ENCODE measurements at regions not wholly inside any gene's neighbourhood (a gene's known extent, or its start where the extent isn't known, plus 50 kb on each side); places are given as distances from the start of the nearest gene placed in this dataset.

DNA sequence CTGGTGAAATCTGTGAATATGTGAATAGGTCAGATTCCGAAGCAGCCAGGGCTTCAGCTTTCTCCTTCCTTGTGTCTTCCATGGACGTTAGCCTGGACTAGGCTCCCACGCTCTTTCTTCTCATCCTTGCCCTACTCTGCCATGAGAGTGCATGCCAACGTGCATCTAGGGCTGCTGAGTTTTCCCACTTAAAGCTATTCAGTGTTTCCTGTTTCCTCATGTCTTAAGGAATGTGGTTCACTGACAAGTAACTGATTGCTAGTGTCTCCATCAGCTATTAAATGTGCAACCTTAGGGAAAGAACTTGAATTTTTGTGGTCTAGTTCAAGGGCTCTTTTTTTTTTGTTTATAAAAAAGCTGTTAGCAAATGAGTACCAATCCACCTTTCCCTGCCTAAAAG lies 642.3 kb upstream of the LINC00305 start:
- TF ChIP-seq ZNF274 (IDR thresholded peaks at IDR 0.05; ENCODE audit: low read depth, low read length), result no peak
- no peak for TF ChIP-seq SUZ12 (IDR thresholded peaks at IDR 0.05; ENCODE audit: extremely low read depth, insufficient read depth, insufficient read length)
- TF ChIP-seq YY1 (IDR thresholded peaks at IDR 0.05; ENCODE audit: insufficient read depth, insufficient read length), result no peak
- H3K9ac ChIP-seq (ENCODE audit: insufficient read length, low read depth), result no peak overlapping the region

DNA sequence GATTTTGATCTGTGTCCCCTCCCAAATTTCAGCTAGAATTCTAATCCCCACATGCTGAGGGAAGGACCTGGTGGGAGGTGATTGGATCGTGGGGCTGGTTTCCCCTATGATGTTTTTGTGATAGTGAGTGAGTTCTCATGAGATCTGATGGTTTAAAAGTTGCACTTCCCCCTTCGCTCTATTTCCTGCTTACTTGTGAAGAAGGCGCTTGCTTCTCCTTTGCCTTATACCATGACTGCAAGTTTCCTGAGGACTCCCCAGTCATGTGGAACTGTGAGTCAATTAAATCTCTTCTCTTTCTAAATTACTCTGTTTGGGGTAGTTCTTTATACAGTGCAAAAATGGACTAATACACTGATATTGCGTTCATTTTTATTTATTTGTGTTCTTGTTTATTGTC lies 636.8 kb upstream of the LINC00305 start:
- DNase-seq (ENCODE audit: low read depth, low spot score), result no peak
- H3K27me3 ChIP-seq (ENCODE audit: insufficient read depth, insufficient read length), result no peaks in the 10 kb centered on the region
- H3K4me3 ChIP-seq (ENCODE audit: insufficient read length, low read depth), result no peak overlapping the region
- H3K9ac ChIP-seq (ENCODE audit: insufficient read length, low read depth), result no peak overlapping the region
- H3K4me1 ChIP-seq (ENCODE audit: insufficient read depth, insufficient read length), result no peaks in the 10 kb centered on the region
- TF ChIP-seq SUZ12 (IDR thresholded peaks at IDR 0.05; ENCODE audit: extremely low read depth, insufficient read depth, insufficient read length) (no peak), ZNF274 (IDR thresholded peaks at IDR 0.05; ENCODE audit: low read depth, low read length) (no peak), YY1 (IDR thresholded peaks at IDR 0.05; ENCODE audit: insufficient read depth, insufficient read length) (no peak)
- H3K9me3 ChIP-seq (ENCODE audit: insufficient read depth, low read length), result no peaks in the 10 kb centered on the region
- H3K36me3 ChIP-seq (ENCODE audit: insufficient read depth, insufficient read length, low read length), result no peaks in the 10 kb centered on the region

More for the DNA sequence above, 642.3 kb upstream of the LINC00305 start:
- Histone ChIP-seq H3K4me1 (ENCODE audit: insufficient read depth, insufficient read length) (no peaks in the 10 kb centered on the region), H3K9me3 (ENCODE audit: insufficient read depth, low read length) (no peaks in the 10 kb centered on the region), H3K4me3 (ENCODE audit: insufficient read length, low read depth) (no peak overlapping the region), H3K36me3 (ENCODE audit: insufficient read depth, insufficient read length, low read length) (no peaks in the 10 kb centered on the region), H3K27me3 (ENCODE audit: insufficient read depth, insufficient read length) (no peaks in the 10 kb centered on the region)
- DNase-seq (ENCODE audit: low read depth, low spot score), result no peak

DNA sequence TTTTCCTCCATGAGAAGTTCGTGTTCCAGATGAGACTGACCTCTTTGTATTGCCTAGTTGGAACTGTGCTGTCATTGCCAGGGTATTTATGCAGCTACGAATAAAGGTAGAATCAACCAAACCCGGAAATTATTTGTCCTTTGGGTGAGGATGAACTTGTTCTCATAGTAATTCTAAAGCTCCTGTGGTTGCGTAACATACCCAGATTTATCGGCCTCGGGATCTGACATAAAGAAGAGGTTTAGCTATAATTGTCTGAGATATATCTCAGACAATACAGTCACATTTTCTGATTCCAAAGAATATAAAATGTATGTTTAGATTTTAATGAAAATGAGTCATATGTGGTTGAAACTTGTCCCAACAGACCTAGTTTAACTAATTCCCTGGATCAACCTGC lies 628.7 kb upstream of the LINC00305 start:
- TF ChIP-seq SUZ12 (IDR thresholded peaks at IDR 0.05; ENCODE audit: extremely low read depth, insufficient read depth, insufficient read length) (no peak), YY1 (IDR thresholded peaks at IDR 0.05; ENCODE audit: insufficient read depth, insufficient read length) (no peak)
- Histone ChIP-seq H3K9ac (ENCODE audit: insufficient read length, low read depth) (no peak overlapping the region), H3K9me3 (ENCODE audit: insufficient read depth, low read length) (0 out of 2 replicates have a peak, but pooled peaks cover 7% of the 10 kb centered on the region), H3K4me3 (ENCODE audit: insufficient read length, low read depth) (no peak overlapping the region), H3K4me1 (ENCODE audit: insufficient read depth, insufficient read length) (no peaks in the 10 kb centered on the region), H3K36me3 (ENCODE audit: insufficient read depth, insufficient read length, low read length) (no peaks in the 10 kb centered on the region), H3K27me3 (ENCODE audit: insufficient read depth, insufficient read length) (no peaks in the 10 kb centered on the region)
- no peak for DNase-seq (ENCODE audit: low read depth, low spot score)

DNA sequence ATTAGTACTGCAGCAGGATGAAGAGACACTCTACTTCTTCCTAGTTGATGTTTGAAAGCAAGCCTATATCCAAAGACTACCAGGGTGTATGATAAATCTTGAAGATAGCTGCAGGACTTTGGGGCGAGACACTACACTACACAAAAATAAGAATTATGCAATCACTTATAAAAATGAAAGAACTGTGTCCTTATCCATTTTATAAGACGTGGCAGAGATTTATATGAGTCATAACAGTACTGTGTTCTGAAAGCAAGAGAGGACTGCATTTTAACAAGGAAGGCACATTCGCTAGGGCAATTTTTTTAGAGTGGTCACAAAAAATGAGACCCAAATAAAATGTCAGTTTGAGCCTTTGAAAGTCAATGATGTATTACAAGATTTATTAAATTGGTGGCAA lies 617.0 kb upstream of the LINC00305 start:
- Histone ChIP-seq H3K9ac (ENCODE audit: insufficient read length, low read depth) (no peak overlapping the region), H3K9me3 (ENCODE audit: insufficient read depth, low read length) (no peaks in the 10 kb centered on the region), H3K36me3 (ENCODE audit: insufficient read depth, insufficient read length, low read length) (no peaks in the 10 kb centered on the region), H3K4me1 (ENCODE audit: insufficient read depth, insufficient read length) (no peaks in the 10 kb centered on the region), H3K4me3 (ENCODE audit: insufficient read length, low read depth) (no peak overlapping the region), H3K27me3 (ENCODE audit: insufficient read depth, insufficient read length) (no peaks in the 10 kb centered on the region)
- TF ChIP-seq YY1 (IDR thresholded peaks at IDR 0.05; ENCODE audit: insufficient read depth, insufficient read length) (no peak), ZNF274 (IDR thresholded peaks at IDR 0.05; ENCODE audit: low read depth, low read length) (no peak), SUZ12 (IDR thresholded peaks at IDR 0.05; ENCODE audit: extremely low read depth, insufficient read depth, insufficient read length) (no peak)
- no peak for DNase-seq (ENCODE audit: low read depth, low spot score)

DNA sequence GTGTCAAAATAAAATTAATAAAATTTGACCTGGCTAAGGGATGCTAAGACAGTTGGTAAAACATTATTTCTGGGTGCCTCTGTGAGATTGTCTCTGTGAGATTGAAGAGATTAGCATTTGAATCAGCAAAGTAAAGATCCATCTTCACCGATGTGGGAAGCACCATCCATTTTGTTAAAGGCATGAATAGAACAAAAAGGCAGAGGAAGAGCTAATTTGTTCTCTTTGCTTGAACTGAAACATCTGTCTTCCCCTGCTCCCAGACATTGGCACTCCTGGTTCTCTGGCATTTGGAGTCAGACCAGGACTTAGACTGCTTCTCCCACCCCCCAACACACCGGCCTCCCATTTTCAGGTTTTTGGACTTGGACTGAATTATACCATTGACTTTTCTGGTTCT lies 603.8 kb upstream of the LINC00305 start:
- H3K4me1 ChIP-seq (ENCODE audit: insufficient read depth, insufficient read length), result no peaks in the 10 kb centered on the region
- H3K27me3 ChIP-seq (ENCODE audit: insufficient read depth, insufficient read length), result no peaks in the 10 kb centered on the region
- TF ChIP-seq YY1 (IDR thresholded peaks at IDR 0.05; ENCODE audit: insufficient read depth, insufficient read length) (no peak), ZNF274 (IDR thresholded peaks at IDR 0.05; ENCODE audit: low read depth, low read length) (no peak), SUZ12 (IDR thresholded peaks at IDR 0.05; ENCODE audit: extremely low read depth, insufficient read depth, insufficient read length) (no peak)
- H3K36me3 ChIP-seq (ENCODE audit: insufficient read depth, insufficient read length, low read length), result no peaks in the 10 kb centered on the region
- H3K9me3 ChIP-seq (ENCODE audit: insufficient read depth, low read length), result no peaks in the 10 kb centered on the region
- H3K4me3 ChIP-seq (ENCODE audit: insufficient read length, low read depth), result no peak overlapping the region
- H3K9ac ChIP-seq (ENCODE audit: insufficient read length, low read depth), result no peak overlapping the region
- no peak for DNase-seq (ENCODE audit: low read depth, low spot score)

DNA sequence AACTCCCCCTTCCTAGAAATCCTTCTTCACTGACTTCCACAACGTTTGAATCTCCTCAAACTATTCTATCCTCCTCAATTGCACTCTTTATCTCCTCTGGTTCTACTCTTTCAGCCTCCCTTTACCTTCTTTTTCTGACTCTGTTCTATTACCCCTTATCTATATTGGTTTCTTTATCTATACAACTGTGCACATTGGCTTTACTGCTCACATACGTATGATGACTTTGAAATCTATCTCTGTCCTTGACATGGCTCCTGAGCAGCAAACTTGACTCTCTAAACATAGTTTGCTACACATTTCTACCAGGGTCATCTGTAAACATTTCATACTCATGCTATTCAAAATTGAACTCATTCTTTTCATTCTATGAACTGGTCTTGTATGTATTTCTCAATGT lies 601.0 kb upstream of the LINC00305 start:
- H3K4me3 ChIP-seq (ENCODE audit: insufficient read length, low read depth), result no peak overlapping the region
- H3K36me3 ChIP-seq (ENCODE audit: insufficient read depth, insufficient read length, low read length), result no peaks in the 10 kb centered on the region
- no peaks in the 10 kb centered on the region for H3K27me3 ChIP-seq (ENCODE audit: insufficient read depth, insufficient read length)
- no peaks in the 10 kb centered on the region for H3K9me3 ChIP-seq (ENCODE audit: insufficient read depth, low read length)
- TF ChIP-seq SUZ12 (IDR thresholded peaks at IDR 0.05; ENCODE audit: extremely low read depth, insufficient read depth, insufficient read length), result no peak
- TF ChIP-seq ZNF274 (IDR thresholded peaks at IDR 0.05; ENCODE audit: low read depth, low read length), result no peak
- TF ChIP-seq YY1 (IDR thresholded peaks at IDR 0.05; ENCODE audit: insufficient read depth, insufficient read length), result no peak
- no peaks in the 10 kb centered on the region for H3K4me1 ChIP-seq (ENCODE audit: insufficient read depth, insufficient read length)
- no peak overlapping the region for H3K9ac ChIP-seq (ENCODE audit: insufficient read length, low read depth)
- DNase-seq (ENCODE audit: low read depth, low spot score), result no peak

DNA sequence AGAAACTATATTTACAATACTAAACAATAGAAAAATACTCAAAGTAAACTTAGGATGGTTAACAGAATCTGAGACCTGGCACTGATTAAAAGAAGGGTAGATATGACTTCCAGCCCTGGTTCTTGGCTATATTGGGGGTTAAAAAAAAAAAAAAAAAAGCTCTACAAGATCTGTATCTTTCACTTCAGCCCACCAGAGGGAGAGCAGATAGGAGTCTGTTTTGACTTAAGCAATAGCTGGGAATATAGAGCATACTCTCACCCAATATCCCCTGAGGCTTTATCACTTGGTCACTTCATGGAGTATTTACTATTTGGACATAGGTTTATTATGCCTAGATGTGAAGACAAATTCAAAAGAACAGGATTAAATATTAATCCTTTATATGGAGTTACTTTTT lies 598.9 kb upstream of the LINC00305 start:
- Histone ChIP-seq H3K9me3 (ENCODE audit: insufficient read depth, low read length) (no peaks in the 10 kb centered on the region), H3K36me3 (ENCODE audit: insufficient read depth, insufficient read length, low read length) (no peaks in the 10 kb centered on the region), H3K4me1 (ENCODE audit: insufficient read depth, insufficient read length) (no peaks in the 10 kb centered on the region), H3K9ac (ENCODE audit: insufficient read length, low read depth) (no peak overlapping the region), H3K27me3 (ENCODE audit: insufficient read depth, insufficient read length) (no peaks in the 10 kb centered on the region), H3K4me3 (ENCODE audit: insufficient read length, low read depth) (no peak overlapping the region)
- TF ChIP-seq SUZ12 (IDR thresholded peaks at IDR 0.05; ENCODE audit: extremely low read depth, insufficient read depth, insufficient read length) (no peak), YY1 (IDR thresholded peaks at IDR 0.05; ENCODE audit: insufficient read depth, insufficient read length) (no peak)
- DNase-seq (ENCODE audit: low read depth, low spot score), result no peak

DNA sequence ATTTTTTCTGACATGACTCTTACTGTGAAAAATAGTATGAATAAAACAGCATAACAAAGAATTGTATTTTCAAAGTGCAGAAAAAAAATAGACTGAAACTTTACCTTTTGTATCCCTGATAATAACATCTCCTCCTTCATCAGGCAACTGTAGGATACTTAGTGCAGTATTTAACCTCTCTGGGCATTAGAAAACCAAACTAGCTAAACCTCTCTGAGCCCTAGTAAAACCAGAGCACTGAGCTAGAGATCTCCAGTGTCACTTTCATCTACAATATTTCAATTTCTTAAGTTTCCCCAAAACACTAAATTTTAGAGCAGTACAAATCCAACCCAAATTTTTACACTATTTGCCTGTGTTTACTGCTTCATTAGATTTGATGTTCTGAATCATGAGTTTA lies 594.0 kb upstream of the LINC00305 start:
- Histone ChIP-seq H3K4me3 (ENCODE audit: insufficient read length, low read depth) (no peak overlapping the region), H3K9ac (ENCODE audit: insufficient read length, low read depth) (no peak overlapping the region), H3K9me3 (ENCODE audit: insufficient read depth, low read length) (no peaks in the 10 kb centered on the region), H3K36me3 (ENCODE audit: insufficient read depth, insufficient read length, low read length) (no peaks in the 10 kb centered on the region), H3K27me3 (ENCODE audit: insufficient read depth, insufficient read length) (no peaks in the 10 kb centered on the region), H3K4me1 (ENCODE audit: insufficient read depth, insufficient read length) (no peaks in the 10 kb centered on the region)
- TF ChIP-seq ZNF274 (IDR thresholded peaks at IDR 0.05; ENCODE audit: low read depth, low read length), result no peak
- TF ChIP-seq YY1 (IDR thresholded peaks at IDR 0.05; ENCODE audit: insufficient read depth, insufficient read length), result no peak
- TF ChIP-seq SUZ12 (IDR thresholded peaks at IDR 0.05; ENCODE audit: extremely low read depth, insufficient read depth, insufficient read length), result no peak
- DNase-seq (ENCODE audit: low read depth, low spot score), result no peak
